ENCODE measurements at regions not wholly inside any gene's neighbourhood (a gene's known extent, or its start where the extent isn't known, plus 50 kb on each side); places are given as distances from the start of the nearest gene placed in this dataset.

- no peak for TF ChIP-seq CTCF (IDR thresholded peaks at IDR 0.05; ENCODE audit: low read depth, low read length, missing input control)
- TF ChIP-seq JUND (IDR thresholded peaks at IDR 0.05): no peak
- TF ChIP-seq, protein P1, sequence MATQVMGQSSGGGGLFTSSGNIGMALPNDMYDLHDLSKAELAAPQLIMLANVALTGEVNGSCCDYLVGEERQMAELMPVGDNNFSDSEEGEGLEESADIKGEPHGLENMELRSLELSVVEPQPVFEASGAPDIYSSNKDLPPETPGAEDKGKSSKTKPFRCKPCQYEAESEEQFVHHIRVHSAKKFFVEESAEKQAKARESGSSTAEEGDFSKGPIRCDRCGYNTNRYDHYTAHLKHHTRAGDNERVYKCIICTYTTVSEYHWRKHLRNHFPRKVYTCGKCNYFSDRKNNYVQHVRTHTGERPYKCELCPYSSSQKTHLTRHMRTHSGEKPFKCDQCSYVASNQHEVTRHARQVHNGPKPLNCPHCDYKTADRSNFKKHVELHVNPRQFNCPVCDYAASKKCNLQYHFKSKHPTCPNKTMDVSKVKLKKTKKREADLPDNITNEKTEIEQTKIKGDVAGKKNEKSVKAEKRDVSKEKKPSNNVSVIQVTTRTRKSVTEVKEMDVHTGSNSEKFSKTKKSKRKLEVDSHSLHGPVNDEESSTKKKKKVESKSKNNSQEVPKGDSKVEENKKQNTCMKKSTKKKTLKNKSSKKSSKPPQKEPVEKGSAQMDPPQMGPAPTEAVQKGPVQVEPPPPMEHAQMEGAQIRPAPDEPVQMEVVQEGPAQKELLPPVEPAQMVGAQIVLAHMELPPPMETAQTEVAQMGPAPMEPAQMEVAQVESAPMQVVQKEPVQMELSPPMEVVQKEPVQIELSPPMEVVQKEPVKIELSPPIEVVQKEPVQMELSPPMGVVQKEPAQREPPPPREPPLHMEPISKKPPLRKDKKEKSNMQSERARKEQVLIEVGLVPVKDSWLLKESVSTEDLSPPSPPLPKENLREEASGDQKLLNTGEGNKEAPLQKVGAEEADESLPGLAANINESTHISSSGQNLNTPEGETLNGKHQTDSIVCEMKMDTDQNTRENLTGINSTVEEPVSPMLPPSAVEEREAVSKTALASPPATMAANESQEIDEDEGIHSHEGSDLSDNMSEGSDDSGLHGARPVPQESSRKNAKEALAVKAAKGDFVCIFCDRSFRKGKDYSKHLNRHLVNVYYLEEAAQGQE (IDR thresholded peaks at IDR 0.05): no peak
- TF ChIP-seq TAF1 (conservative IDR thresholded peaks at IDR 0.05): no peak
- no peak for TF ChIP-seq YY1 (IDR thresholded peaks at IDR 0.05)
- TF ChIP-seq, protein P2, sequence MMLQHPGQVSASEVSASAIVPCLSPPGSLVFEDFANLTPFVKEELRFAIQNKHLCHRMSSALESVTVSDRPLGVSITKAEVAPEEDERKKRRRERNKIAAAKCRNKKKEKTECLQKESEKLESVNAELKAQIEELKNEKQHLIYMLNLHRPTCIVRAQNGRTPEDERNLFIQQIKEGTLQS (IDR thresholded peaks at IDR 0.05): no peak
- TF ChIP-seq MAX (IDR thresholded peaks at IDR 0.05): no peak
- no peak for TF ChIP-seq RAD21 (IDR thresholded peaks at IDR 0.05)
- TF ChIP-seq SP1 (IDR thresholded peaks at IDR 0.05): no peak
- TF ChIP-seq, protein P3, sequence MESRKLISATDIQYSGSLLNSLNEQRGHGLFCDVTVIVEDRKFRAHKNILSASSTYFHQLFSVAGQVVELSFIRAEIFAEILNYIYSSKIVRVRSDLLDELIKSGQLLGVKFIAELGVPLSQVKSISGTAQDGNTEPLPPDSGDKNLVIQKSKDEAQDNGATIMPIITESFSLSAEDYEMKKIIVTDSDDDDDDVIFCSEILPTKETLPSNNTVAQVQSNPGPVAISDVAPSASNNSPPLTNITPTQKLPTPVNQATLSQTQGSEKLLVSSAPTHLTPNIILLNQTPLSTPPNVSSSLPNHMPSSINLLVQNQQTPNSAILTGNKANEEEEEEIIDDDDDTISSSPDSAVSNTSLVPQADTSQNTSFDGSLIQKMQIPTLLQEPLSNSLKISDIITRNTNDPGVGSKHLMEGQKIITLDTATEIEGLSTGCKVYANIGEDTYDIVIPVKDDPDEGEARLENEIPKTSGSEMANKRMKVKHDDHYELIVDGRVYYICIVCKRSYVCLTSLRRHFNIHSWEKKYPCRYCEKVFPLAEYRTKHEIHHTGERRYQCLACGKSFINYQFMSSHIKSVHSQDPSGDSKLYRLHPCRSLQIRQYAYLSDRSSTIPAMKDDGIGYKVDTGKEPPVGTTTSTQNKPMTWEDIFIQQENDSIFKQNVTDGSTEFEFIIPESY (IDR thresholded peaks at IDR 0.05): no peak
- TF ChIP-seq GABPA (IDR thresholded peaks at IDR 0.05 in 1 of 2, conservative IDR thresholded peaks at IDR 0.05 in 1 of 2): no peak
- no peak for TF ChIP-seq EGR1 (IDR thresholded peaks at IDR 0.05; ENCODE audit: low read depth in 2 of 2)
- TF ChIP-seq NR2F2 (IDR thresholded peaks at IDR 0.05): no peak
- TF ChIP-seq FOXA1 (IDR thresholded peaks at IDR 0.05): no peak
These were observed 132.7 kb upstream of the CALCR start for GRCh38 chr7:93707249-93707648.

Data from liver (tissue), 3 donors.